Caki2 (cell line): ENCODE measurements at regions not wholly inside any gene's neighbourhood (a gene's known extent, or its start where the extent isn't known, plus 50 kb on each side); places are given as distances from the start of the nearest gene placed in this dataset.
"Not testable (repeated sequence)": the region's sequence is repeated elsewhere in the genome, so short reads cannot be mapped to it uniquely, and the experiment has no call there.

Source experiments
- DNase-seq: peaks from one replicate; pipeline ENCODE4 v3.0.0-alpha.2; 2015; ENCODE audit warnings: low read depth
- in situ Hi-C: cut with HindIII; loops from 2 replicates; pipeline ENCODE4 v1.10.0; 2016; ENCODE audit warnings: low sequenced_read_pairs, low pct_unique_long_range_greater_than_20kb, mixed read lengths

GRCh38 chr10:130337696-130338635 lies 201.8 kb downstream of the GLRX3 start:
- in situ Hi-C loops = no loop called here
- DNase-seq = no peak

- DNase-seq = no peak
- in situ Hi-C loops = no loop called here
Measured at GRCh38 chr10:130338636-130339024, 202.4 kb downstream of the GLRX3 start.

GRCh38 chr10:130339091-130339490 lies 202.9 kb downstream of the GLRX3 start:
- no peak for DNase-seq
- in situ Hi-C loops = no loop called here

GRCh38 chr10:130339911-130340310 lies 203.7 kb downstream of the GLRX3 start:
- no peak for DNase-seq
- in situ Hi-C loops = no loop called here

GRCh38 chr10:130340816-130341215 lies 204.6 kb downstream of the GLRX3 start:
- DNase-seq = no peak
- in situ Hi-C loops = no loop called here

GRCh38 chr10:130341356-130341755 lies 205.2 kb downstream of the GLRX3 start:
- no peak for DNase-seq
- in situ Hi-C loops = no loop called here

GRCh38 chr10:130345728-130346127 lies 209.5 kb downstream of the GLRX3 start:
- no peak for DNase-seq
- in situ Hi-C loops = no loop called here

- DNase-seq = no peak
- in situ Hi-C loops = no loop called here
Measured at GRCh38 chr10:130350996-130351395, 214.8 kb downstream of the GLRX3 start.

GRCh38 chr10:130351466-130352290 lies 215.5 kb downstream of the GLRX3 start:
- in situ Hi-C loops = no loop called here
- DNase-seq = no peak

- no peak for DNase-seq
- in situ Hi-C loops = no loop called here
Measured at GRCh38 chr10:130352291-130352645, 216.1 kb downstream of the GLRX3 start.

- DNase-seq = no peak
- in situ Hi-C loops = no loop called here
Measured at GRCh38 chr10:130353928-130354572, 217.9 kb downstream of the GLRX3 start.

GRCh38 chr10:130354573-130354954 lies 218.4 kb downstream of the GLRX3 start:
- in situ Hi-C loops = no loop called here
- no peak for DNase-seq

GRCh38 chr10:130354976-130355795 lies 219.0 kb downstream of the GLRX3 start:
- no peak for DNase-seq
- in situ Hi-C loops = no loop called here

- in situ Hi-C loops, DNase-seq: not testable (repeated sequence)
Measured at GRCh38 chr10:130356429-130356828, 220.2 kb downstream of the GLRX3 start.

- no peak for DNase-seq
- in situ Hi-C loops = no loop called here
Measured at GRCh38 chr10:130357226-130357625, 221.0 kb downstream of the GLRX3 start.

- no peak for DNase-seq
Measured at GRCh38 chr10:130357951-130358350, 221.8 kb downstream of the GLRX3 start.

GRCh38 chr10:130358981-130359650 lies 222.9 kb downstream of the GLRX3 start:
- in situ Hi-C loops = no loop called here
- no peak for DNase-seq

More at GRCh38 chr10:130357951-130358350, 221.8 kb downstream of the GLRX3 start:
- in situ Hi-C loops = no loop called here

GRCh38 chr10:130359711-130360110 lies 223.5 kb downstream of the GLRX3 start:
- no peak for DNase-seq
- in situ Hi-C loops = no loop called here
